ENCODE measurements at regions not wholly inside any gene's neighbourhood (a gene's known extent, or its start where the extent isn't known, plus 50 kb on each side); places are given as distances from the start of the nearest gene placed in this dataset.

GRCh38 chr11:42201603-42202148 is 742.2 kb upstream of the LRRC4C start:
- DNase-seq (ENCODE audit: low read depth): no peak
- TF ChIP-seq CTCF (conservative IDR thresholded peaks at IDR 0.05; ENCODE audit: low read depth, low read length): no peak
- no peak overlapping the region for H3K4me3 ChIP-seq (ENCODE audit: low read depth, low read length)

- DNase-seq (ENCODE audit: low read depth): no peak
- TF ChIP-seq CTCF (conservative IDR thresholded peaks at IDR 0.05; ENCODE audit: low read depth, low read length): no peak
- no peak overlapping the region for H3K4me3 ChIP-seq (ENCODE audit: low read depth, low read length)
Observed at GRCh38 chr11:42205518-42205917, 746.1 kb upstream of the LRRC4C start.

- no peak for DNase-seq (ENCODE audit: low read depth)
- H3K4me3 ChIP-seq (ENCODE audit: low read depth, low read length): no peak overlapping the region
- TF ChIP-seq CTCF (conservative IDR thresholded peaks at IDR 0.05; ENCODE audit: low read depth, low read length): no peak
Observed at GRCh38 chr11:42225664-42226063, 766.2 kb upstream of the LRRC4C start.

- no peak for DNase-seq (ENCODE audit: low read depth)
- TF ChIP-seq CTCF (conservative IDR thresholded peaks at IDR 0.05; ENCODE audit: low read depth, low read length): no peak
- H3K4me3 ChIP-seq (ENCODE audit: low read depth, low read length): no peak overlapping the region
Observed at GRCh38 chr11:42232673-42233072, 773.2 kb upstream of the LRRC4C start.

GRCh38 chr11:42234451-42234951 is 775.0 kb upstream of the LRRC4C start:
- DNase-seq (ENCODE audit: low read depth): no peak
- no peak overlapping the region for H3K4me3 ChIP-seq (ENCODE audit: low read depth, low read length)
- no peak for TF ChIP-seq CTCF (conservative IDR thresholded peaks at IDR 0.05; ENCODE audit: low read depth, low read length)

- no peak for DNase-seq (ENCODE audit: low read depth)
- TF ChIP-seq CTCF (conservative IDR thresholded peaks at IDR 0.05; ENCODE audit: low read depth, low read length): no peak
- H3K4me3 ChIP-seq (ENCODE audit: low read depth, low read length): no peak overlapping the region
Observed at GRCh38 chr11:42237701-42238235, 778.3 kb upstream of the LRRC4C start.

GRCh38 chr11:42239188-42239587 is 779.7 kb upstream of the LRRC4C start:
- TF ChIP-seq CTCF (conservative IDR thresholded peaks at IDR 0.05; ENCODE audit: low read depth, low read length): no peak
- no peak for DNase-seq (ENCODE audit: low read depth)
- no peak overlapping the region for H3K4me3 ChIP-seq (ENCODE audit: low read depth, low read length)
